AG09319 (cell line): ENCODE measurements at regions not wholly inside any gene's neighbourhood (a gene's known extent, or its start where the extent isn't known, plus 50 kb on each side); places are given as distances from the start of the nearest gene placed in this dataset.
"Not testable (repeated sequence)": the region's sequence is repeated elsewhere in the genome, so short reads cannot be mapped to it uniquely, and the experiment has no call there.

Experiments
- DNase-seq: peaks from one replicate; pipeline ENCODE4 v3.0.0-alpha.2; 2010; ENCODE audit warnings: low read depth; ENCODE audit errors: extremely low read depth
- TF ChIP-seq, protein P1 (sequence below): IDR thresholded peaks from 2 replicates; pipeline ENCODE4 v1.5.1; 2011; ENCODE audit warnings: low read depth, mild to moderate bottlenecking, inconsistent platforms, low read length, moderate library complexity

DNA sequence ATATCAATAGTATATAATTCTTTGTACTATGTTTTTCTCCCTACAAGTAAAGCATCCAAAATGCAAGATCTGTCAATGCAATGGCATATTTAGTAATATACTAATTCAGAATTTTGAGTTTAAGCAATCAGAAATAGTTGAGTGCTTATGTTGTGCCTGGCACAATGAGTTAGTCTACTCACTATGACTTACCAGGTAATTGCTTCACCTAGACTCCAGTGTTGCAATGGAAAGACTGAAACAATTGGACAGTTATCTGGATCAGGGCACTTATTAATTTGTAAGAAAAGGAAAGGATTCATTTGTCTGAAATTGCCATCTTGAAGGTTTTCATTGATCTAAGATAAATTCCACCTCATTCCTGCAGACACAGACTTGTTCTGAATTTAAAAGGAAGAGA is 97.6 kb upstream of the TCF4 start:
- no peak for DNase-seq
- TF ChIP-seq, protein P1, sequence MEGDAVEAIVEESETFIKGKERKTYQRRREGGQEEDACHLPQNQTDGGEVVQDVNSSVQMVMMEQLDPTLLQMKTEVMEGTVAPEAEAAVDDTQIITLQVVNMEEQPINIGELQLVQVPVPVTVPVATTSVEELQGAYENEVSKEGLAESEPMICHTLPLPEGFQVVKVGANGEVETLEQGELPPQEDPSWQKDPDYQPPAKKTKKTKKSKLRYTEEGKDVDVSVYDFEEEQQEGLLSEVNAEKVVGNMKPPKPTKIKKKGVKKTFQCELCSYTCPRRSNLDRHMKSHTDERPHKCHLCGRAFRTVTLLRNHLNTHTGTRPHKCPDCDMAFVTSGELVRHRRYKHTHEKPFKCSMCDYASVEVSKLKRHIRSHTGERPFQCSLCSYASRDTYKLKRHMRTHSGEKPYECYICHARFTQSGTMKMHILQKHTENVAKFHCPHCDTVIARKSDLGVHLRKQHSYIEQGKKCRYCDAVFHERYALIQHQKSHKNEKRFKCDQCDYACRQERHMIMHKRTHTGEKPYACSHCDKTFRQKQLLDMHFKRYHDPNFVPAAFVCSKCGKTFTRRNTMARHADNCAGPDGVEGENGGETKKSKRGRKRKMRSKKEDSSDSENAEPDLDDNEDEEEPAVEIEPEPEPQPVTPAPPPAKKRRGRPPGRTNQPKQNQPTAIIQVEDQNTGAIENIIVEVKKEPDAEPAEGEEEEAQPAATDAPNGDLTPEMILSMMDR = no peak

DNA sequence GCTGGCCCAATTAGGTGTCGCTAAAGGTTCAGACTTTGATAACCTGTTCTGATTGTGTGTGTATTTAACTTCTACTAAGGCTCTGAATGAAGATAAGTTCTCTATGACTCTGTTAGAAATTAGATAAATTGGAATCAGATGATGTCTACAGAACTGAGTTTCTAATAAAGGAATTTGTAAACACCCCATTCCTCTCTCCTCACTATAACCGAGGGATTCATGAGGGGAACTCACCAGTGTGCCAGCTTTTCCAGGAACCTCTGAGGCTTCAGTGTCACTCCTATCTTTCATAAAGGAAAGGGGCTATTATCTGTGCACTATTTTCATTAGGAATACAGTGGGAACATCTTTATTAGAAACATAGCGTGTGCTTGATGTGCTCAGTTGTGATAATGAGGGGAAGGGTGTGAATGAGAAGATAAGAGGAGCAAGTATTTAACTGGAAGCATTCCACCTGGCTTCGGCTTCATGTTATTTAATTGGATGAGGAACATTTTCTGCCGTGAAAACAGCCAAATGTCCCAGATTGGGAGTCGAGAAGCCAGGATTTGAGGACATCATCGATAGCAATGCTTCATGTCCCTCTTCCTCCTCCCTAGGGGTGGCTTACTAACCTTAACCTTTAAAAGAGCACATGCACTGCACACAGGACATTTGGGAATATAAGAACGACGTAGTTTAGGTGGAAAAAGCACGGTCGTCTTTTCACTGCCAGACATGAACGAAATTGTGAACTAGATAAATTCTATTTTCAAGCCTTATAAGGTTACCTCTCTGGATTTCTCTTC is 84.8 kb upstream of the TCF4 start:
- TF ChIP-seq, protein P1 = no peak
- peak; percentile 3 for DNase-seq

DNA sequence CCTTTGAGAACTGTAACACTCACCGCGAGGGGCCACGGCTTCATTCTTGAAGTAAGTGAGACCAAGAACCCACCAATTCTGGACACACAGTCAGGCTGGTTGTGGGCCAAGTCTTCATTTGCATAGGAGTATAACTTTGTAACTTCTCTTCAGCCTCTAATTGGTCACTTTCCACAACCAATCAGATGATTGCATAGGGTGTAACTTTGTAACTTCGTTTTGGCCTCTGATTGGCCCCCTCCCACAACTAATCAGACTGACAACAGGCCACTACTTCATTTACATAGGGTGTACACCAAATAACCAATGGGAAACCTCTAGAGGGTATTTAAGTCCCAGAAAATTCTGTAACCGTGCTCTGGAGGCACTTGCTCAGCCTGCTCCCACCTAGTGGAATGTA is 77.5 kb upstream of the TCF4 start:
- no peak for DNase-seq

DNA sequence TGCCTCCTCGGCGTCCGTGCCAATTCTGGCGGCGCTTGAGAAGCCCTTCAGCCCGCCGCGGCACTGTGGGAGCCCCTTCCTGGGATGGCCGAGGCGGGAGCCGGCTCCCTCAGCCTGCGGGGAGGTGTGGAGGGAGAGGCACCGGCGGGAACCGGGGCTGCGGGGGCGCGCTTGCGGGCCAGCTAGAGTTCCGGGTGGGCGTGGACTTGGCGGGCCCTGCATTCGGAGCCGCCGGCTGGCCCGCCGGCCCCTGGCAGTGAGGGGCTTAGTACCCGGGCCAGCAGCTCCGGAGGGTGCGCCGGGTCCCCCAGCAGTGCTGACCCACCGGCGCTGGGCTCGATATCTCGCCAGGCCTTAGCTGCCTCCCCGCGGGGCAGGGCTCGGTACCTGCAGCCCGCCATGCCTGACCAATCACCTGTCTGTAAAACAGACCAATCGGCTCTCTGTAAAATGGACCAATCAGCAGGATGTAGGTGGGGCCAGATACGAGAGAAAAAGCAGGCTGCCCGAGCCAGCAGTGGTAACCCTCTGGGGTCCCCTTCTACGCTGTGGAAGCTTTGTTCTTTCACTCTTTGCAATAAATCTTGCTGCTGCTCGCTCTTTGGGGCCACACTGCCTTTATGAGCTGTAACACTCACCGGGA is 76.9 kb upstream of the TCF4 start:
- DNase-seq = not testable (repeated sequence)

More for the DNA sequence above, 77.5 kb upstream of the TCF4 start:
- TF ChIP-seq, protein P1 = no peak

DNA sequence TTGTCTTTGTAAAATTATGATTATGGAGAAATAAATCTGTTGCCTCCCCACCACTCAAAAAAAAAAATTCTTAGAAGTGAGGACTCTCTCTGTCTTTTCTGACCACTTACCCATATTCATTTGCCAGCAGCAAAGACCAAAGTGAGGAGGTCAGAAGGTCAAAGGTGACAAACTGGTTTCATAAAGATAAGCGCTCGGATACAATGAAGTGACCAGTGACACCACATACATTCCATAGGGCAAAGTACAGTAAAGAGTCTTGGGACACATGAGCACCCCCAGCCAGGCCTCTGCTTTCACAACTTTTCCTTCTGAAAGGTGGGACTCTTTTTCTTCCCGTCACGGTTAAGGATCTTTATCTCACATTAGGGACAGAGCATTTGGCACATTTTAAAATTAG is 75.9 kb upstream of the TCF4 start:
- no peak for DNase-seq
- TF ChIP-seq, protein P1 = no peak

DNA sequence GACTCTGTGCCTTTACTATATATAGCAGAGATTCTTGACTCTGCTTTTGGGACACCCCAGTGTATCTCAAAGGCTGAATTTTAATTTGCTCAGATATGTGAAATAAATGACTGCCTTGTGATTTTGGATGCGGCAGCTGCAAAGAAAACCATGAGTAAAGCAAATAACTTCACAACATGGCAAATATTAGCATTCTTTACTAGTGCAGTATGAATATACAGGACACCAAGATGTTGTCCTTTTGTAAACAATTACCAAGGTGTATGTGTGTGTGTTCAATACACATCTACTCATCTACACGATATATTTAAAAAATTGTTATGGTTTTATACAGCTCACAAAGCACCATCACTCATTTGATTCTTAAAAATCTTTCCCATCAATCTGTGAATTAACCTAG is 70.6 kb upstream of the TCF4 start:
- DNase-seq = no peak
- TF ChIP-seq, protein P1 = no peak

DNA sequence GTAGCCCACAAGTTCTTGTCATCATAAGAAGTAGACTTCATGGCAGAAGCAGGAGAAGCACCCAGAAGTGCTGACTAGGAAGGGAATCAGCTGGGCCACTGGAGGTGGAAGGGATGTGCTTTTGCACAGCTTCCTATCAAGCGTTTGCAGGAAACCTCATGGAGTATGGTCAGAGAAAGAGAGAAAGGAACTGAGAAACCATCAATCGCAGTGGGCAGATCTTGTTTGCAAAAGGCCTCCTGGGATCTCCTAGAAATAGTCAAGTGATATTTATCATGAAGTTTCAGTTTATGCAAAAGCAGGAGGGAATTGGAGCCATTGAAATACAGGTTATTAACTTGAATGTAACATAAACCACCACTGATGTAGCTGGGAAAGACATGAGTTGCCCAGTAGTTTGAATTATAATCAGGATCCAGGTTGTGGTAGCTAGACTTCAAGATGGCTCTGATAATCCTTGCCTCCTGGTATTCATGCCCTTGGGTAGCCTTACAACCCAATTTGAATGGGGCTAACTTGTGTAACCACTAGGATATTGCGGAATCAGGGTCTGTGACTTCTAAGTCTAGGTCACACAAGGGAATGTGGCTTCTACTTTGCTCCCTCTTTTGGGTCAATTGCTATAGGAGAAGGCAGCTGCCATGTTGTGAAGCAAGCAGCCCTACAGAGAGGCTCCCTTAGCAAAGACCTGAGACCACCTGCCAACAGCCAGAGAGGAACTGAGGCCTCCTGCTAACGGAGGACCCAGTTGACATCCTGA is 69.8 kb upstream of the TCF4 start:
- DNase-seq = no peak
- TF ChIP-seq, protein P1 = no peak
